ENCODE measurements at regions not wholly inside any gene's neighbourhood (a gene's known extent, or its start where the extent isn't known, plus 50 kb on each side); places are given as distances from the start of the nearest gene placed in this dataset.

GRCh38 chrX:3257471-3257870, 89.0 kb downstream of the MXRA5 start:
- Mint-ChIP-seq H3K4me1 (no peaks in the 10 kb centered on the region), H3K27ac (no peak overlapping the region), H3K27me3 (no peaks in the 10 kb centered on the region), H3K4me3 (no peak overlapping the region), H3K9me3 (peaks cover 0 to 6% (median 2%) of the 10 kb centered on the region in 3 donors), H3K36me3 (no peaks in the 10 kb centered on the region)

- Mint-ChIP-seq H3K27me3 (no peaks in the 10 kb centered on the region), H3K27ac (no peak overlapping the region), H3K9me3 (peaks cover 0 to 5% (median 2%) of the 10 kb centered on the region in 3 donors), H3K4me3 (no peak overlapping the region), H3K36me3 (no peaks in the 10 kb centered on the region), H3K4me1 (no peaks in the 10 kb centered on the region)
Observed at GRCh38 chrX:3256868-3257267, 89.6 kb downstream of the MXRA5 start.

GRCh38 chrX:3252744-3253143, 93.7 kb downstream of the MXRA5 start:
- Mint-ChIP-seq H3K9me3 (peaks cover 0 to 8% (median 3%) of the 10 kb centered on the region in 3 donors), H3K36me3 (no peaks in the 10 kb centered on the region), H3K4me1 (no peaks in the 10 kb centered on the region), H3K27me3 (no peaks in the 10 kb centered on the region), H3K27ac (no peak overlapping the region), H3K4me3 (no peak overlapping the region)

- no peak overlapping the region for H3K4me3 Mint-ChIP-seq
- H3K4me1 Mint-ChIP-seq, result no peaks in the 10 kb centered on the region
- no peak overlapping the region for H3K27ac Mint-ChIP-seq
- H3K27me3 Mint-ChIP-seq, result no peaks in the 10 kb centered on the region
- H3K9me3 Mint-ChIP-seq, result peaks cover 0 to 8% (median 3%) of the 10 kb centered on the region in 3 donors
- no peaks in the 10 kb centered on the region for H3K36me3 Mint-ChIP-seq
Observed at GRCh38 chrX:3250966-3251365, 95.5 kb downstream of the MXRA5 start.

GRCh38 chrX:3244955-3245354, 101.5 kb downstream of the MXRA5 start:
- H3K4me3 Mint-ChIP-seq, result no peak overlapping the region
- H3K36me3 Mint-ChIP-seq, result no peaks in the 10 kb centered on the region
- H3K9me3 Mint-ChIP-seq, result peaks cover 3 to 6% (median 5%) of the 10 kb centered on the region in 3 donors
- H3K27ac Mint-ChIP-seq, result no peak overlapping the region
- no peaks in the 10 kb centered on the region for H3K27me3 Mint-ChIP-seq
- H3K4me1 Mint-ChIP-seq, result no peaks in the 10 kb centered on the region

GRCh38 chrX:3244203-3244743, 102.2 kb downstream of the MXRA5 start:
- no peaks in the 10 kb centered on the region for H3K4me1 Mint-ChIP-seq
- peaks cover 0 to 5% (median 3%) of the 10 kb centered on the region in 3 donors for H3K9me3 Mint-ChIP-seq
- H3K27me3 Mint-ChIP-seq, result no peaks in the 10 kb centered on the region
- H3K27ac Mint-ChIP-seq, result no peak overlapping the region
- H3K4me3 Mint-ChIP-seq, result no peak overlapping the region
- no peaks in the 10 kb centered on the region for H3K36me3 Mint-ChIP-seq

- no peaks in the 10 kb centered on the region for H3K27me3 Mint-ChIP-seq
- H3K27ac Mint-ChIP-seq, result no peak overlapping the region
- H3K36me3 Mint-ChIP-seq, result no peaks in the 10 kb centered on the region
Observed at GRCh38 chrX:3232262-3232923, 114.1 kb downstream of the MXRA5 start.

GRCh38 chrX:3231766-3232165, 114.7 kb downstream of the MXRA5 start:
- no peak overlapping the region for H3K4me3 Mint-ChIP-seq
- H3K27me3 Mint-ChIP-seq, result no peaks in the 10 kb centered on the region
- H3K9me3 Mint-ChIP-seq, result peaks cover 0 to 7% (median 0%) of the 10 kb centered on the region in 3 donors
- H3K27ac Mint-ChIP-seq, result no peak overlapping the region
- no peaks in the 10 kb centered on the region for H3K4me1 Mint-ChIP-seq
- no peaks in the 10 kb centered on the region for H3K36me3 Mint-ChIP-seq

More at GRCh38 chrX:3232262-3232923, 114.1 kb downstream of the MXRA5 start:
- H3K4me3 Mint-ChIP-seq, result no peak overlapping the region
- peaks cover 0 to 10% (median 0%) of the 10 kb centered on the region in 3 donors for H3K9me3 Mint-ChIP-seq
- H3K4me1 Mint-ChIP-seq, result no peaks in the 10 kb centered on the region

- Mint-ChIP-seq H3K36me3 (no peaks in the 10 kb centered on the region), H3K4me1 (no peaks in the 10 kb centered on the region), H3K27me3 (no peaks in the 10 kb centered on the region), H3K27ac (no peak overlapping the region), H3K9me3 (peaks cover 0 to 4% (median 0%) of the 10 kb centered on the region in 3 donors), H3K4me3 (no peak overlapping the region)
Observed at GRCh38 chrX:3230496-3230895, 116.0 kb downstream of the MXRA5 start.

GRCh38 chrX:3227526-3227925, 118.9 kb downstream of the MXRA5 start:
- H3K36me3 Mint-ChIP-seq, result no peaks in the 10 kb centered on the region
- no peaks in the 10 kb centered on the region for H3K4me1 Mint-ChIP-seq
- H3K27me3 Mint-ChIP-seq, result no peaks in the 10 kb centered on the region
- peaks cover 2 to 4% (median 3%) of the 10 kb centered on the region in 3 donors for H3K9me3 Mint-ChIP-seq
- no peak overlapping the region for H3K4me3 Mint-ChIP-seq
- peak overlapping the region in 1 of 3 donors; percentile 49 for H3K27ac Mint-ChIP-seq

- Mint-ChIP-seq H3K36me3 (no peaks in the 10 kb centered on the region), H3K27ac (no peak overlapping the region), H3K4me3 (no peak overlapping the region), H3K27me3 (no peaks in the 10 kb centered on the region), H3K9me3 (peaks cover 2 to 8% (median 3%) of the 10 kb centered on the region in 3 donors), H3K4me1 (no peaks in the 10 kb centered on the region)
Observed at GRCh38 chrX:3226087-3226486, 120.4 kb downstream of the MXRA5 start.

- no peaks in the 10 kb centered on the region for H3K4me1 Mint-ChIP-seq
- no peak overlapping the region for H3K4me3 Mint-ChIP-seq
- peaks cover 3 to 15% (median 3%) of the 10 kb centered on the region in 3 donors for H3K9me3 Mint-ChIP-seq
- H3K27me3 Mint-ChIP-seq, result no peaks in the 10 kb centered on the region
- H3K36me3 Mint-ChIP-seq, result no peaks in the 10 kb centered on the region
- H3K27ac Mint-ChIP-seq, result no peak overlapping the region
Observed at GRCh38 chrX:3221643-3222042, 124.8 kb downstream of the MXRA5 start.

GRCh38 chrX:3219667-3220066, 126.8 kb downstream of the MXRA5 start:
- H3K4me3 Mint-ChIP-seq, result no peak overlapping the region
- no peaks in the 10 kb centered on the region for H3K4me1 Mint-ChIP-seq
- H3K27ac Mint-ChIP-seq, result no peak overlapping the region
- no peaks in the 10 kb centered on the region for H3K36me3 Mint-ChIP-seq
- peaks cover 2 to 15% (median 3%) of the 10 kb centered on the region in 3 donors for H3K9me3 Mint-ChIP-seq
- H3K27me3 Mint-ChIP-seq, result no peaks in the 10 kb centered on the region

GRCh38 chrX:3219231-3219630, 127.2 kb downstream of the MXRA5 start:
- Mint-ChIP-seq H3K36me3 (no peaks in the 10 kb centered on the region), H3K4me1 (no peaks in the 10 kb centered on the region), H3K27me3 (no peaks in the 10 kb centered on the region), H3K27ac (no peak overlapping the region), H3K9me3 (peaks cover 2 to 15% (median 3%) of the 10 kb centered on the region in 3 donors), H3K4me3 (no peak overlapping the region)

GRCh38 chrX:3218442-3218841, 128.0 kb downstream of the MXRA5 start:
- H3K4me1 Mint-ChIP-seq, result no peaks in the 10 kb centered on the region
- H3K4me3 Mint-ChIP-seq, result no peak overlapping the region

GRCh38 chrX:3216581-3217180, 129.8 kb downstream of the MXRA5 start:
- H3K27me3 Mint-ChIP-seq, result no peaks in the 10 kb centered on the region
- no peak overlapping the region for H3K4me3 Mint-ChIP-seq
- H3K4me1 Mint-ChIP-seq, result no peaks in the 10 kb centered on the region
- no peak overlapping the region for H3K27ac Mint-ChIP-seq
- H3K9me3 Mint-ChIP-seq, result peaks cover 0 to 11% (median 3%) of the 10 kb centered on the region in 3 donors
- H3K36me3 Mint-ChIP-seq, result no peaks in the 10 kb centered on the region

More at GRCh38 chrX:3218442-3218841, 128.0 kb downstream of the MXRA5 start:
- Mint-ChIP-seq H3K27ac (no peak overlapping the region), H3K36me3 (no peaks in the 10 kb centered on the region), H3K27me3 (no peaks in the 10 kb centered on the region), H3K9me3 (peaks cover 0 to 15% (median 3%) of the 10 kb centered on the region in 3 donors)
